H1 (cell line): ENCODE measurements at regions not wholly inside any gene's neighbourhood (a gene's known extent, or its start where the extent isn't known, plus 50 kb on each side); places are given as distances from the start of the nearest gene placed in this dataset.

Experiments
- CTCF ChIA-PET: fragments of 300-600 bp; sonication (Branson Sonifier 250); formaldehyde crosslinking; loops from one replicate; lab custom pipeline; 2021; ENCODE audit not compliant: partially characterized antibody; lab: Charles Lee
- POLR2A ChIA-PET: fragments of 300-600 bp; sonication (Branson Sonifier 250); formaldehyde crosslinking; loops from one replicate; lab custom pipeline; 2021; ENCODE audit warnings: inconsistent platforms; ENCODE audit not compliant: partially characterized antibody; lab: Charles Lee
- DNase-seq, 2 experiments: peaks; one replicate each; pipeline versions ENCODE4 v3.0.0 to v3.0.0-alpha.2; 2010 to 2022; ENCODE audit warnings: low spot score in 2 of 2, low read depth in 1 of 2, mixed read lengths in 1 of 2
- FAIRE-seq: peaks from 2 replicates; lab custom pipeline; 2011; peaks lifted over from hg19 to GRCh38; lab: Jason Lieb, UNC
- H2AFZ ChIP-seq: 2 replicates; pipeline ENCODE4 v1.8.1; 2012; ENCODE audit warnings: low read length, inconsistent platforms
- H2AK5ac ChIP-seq: 2 replicates; pipeline ENCODE4 v1.6.1; 2013; ENCODE audit warnings: low read depth, low read length
- H2BK120ac ChIP-seq: replicated peaks from 2 replicates; pipeline ENCODE3; 2013; ENCODE audit warnings: low read depth, low read length, inconsistent platforms
- H2BK12ac ChIP-seq: 2 replicates; pipeline ENCODE4 v1.6.1; 2013; ENCODE audit warnings: low read depth, low read length
- H2BK15ac ChIP-seq: 2 replicates; pipeline ENCODE4 v1.6.1; 2013; ENCODE audit warnings: low read length
- H2BK20ac ChIP-seq: 2 replicates; pipeline ENCODE4 v1.6.1; 2013; ENCODE audit warnings: low read length
- H2BK5ac ChIP-seq: 2 replicates; pipeline ENCODE4 v1.6.1; 2013; ENCODE audit warnings: low read depth, low read length
- H3K14ac ChIP-seq: 2 replicates; pipeline ENCODE4 v1.6.1; 2013; ENCODE audit warnings: inconsistent platforms; ENCODE audit not compliant: insufficient read length
- H3K18ac ChIP-seq: 2 replicates; pipeline ENCODE4 v1.6.1; 2013; ENCODE audit warnings: low read length; ENCODE audit errors: extremely low read depth
- H3K23ac ChIP-seq: 2 replicates; pipeline ENCODE4 v1.6.1; 2013; ENCODE audit warnings: inconsistent platforms; ENCODE audit not compliant: insufficient read length
- H3K23me2 ChIP-seq: 2 replicates; pipeline ENCODE4 v1.6.1; 2013; ENCODE audit warnings: low read depth, low read length
- H3K27ac ChIP-seq: 2 replicates; pipeline ENCODE4 v1.6.1; 2011; ENCODE audit warnings: low read depth, low read length, inconsistent platforms
- H3K27me3 ChIP-seq, 4 experiments: replicated peaks in 1 of 4; 1 replicate in 1 of 4; 2 replicates in 3 of 4; pipeline versions ENCODE4 v1.6.1 to v1.8.1; 2011 to 2013; ENCODE audit warnings: low read length in 3 of 4, mild to moderate bottlenecking in 3 of 4, inconsistent platforms in 2 of 4, mixed read lengths in 2 of 4, moderate library complexity in 1 of 4; ENCODE audit not compliant: control insufficient read depth in 3 of 4, insufficient read depth in 3 of 4; ENCODE audit errors: extremely low read depth in 1 of 4
- H3K36me3 ChIP-seq, 4 experiments: 2 replicates each; pipeline versions ENCODE4 v1.6.1 to v1.8.1; 2011 to 2013; ENCODE audit warnings: mild to moderate bottlenecking in 4 of 4, low read length in 3 of 4, moderate library complexity in 2 of 4, control low read depth in 1 of 4, inconsistent platforms in 1 of 4; ENCODE audit not compliant: insufficient read depth in 4 of 4, control insufficient read depth in 2 of 4
- H3K4ac ChIP-seq: replicated peaks from 2 replicates; pipeline ENCODE3; 2013; ENCODE audit warnings: low read length, low read depth, mixed read lengths, inconsistent platforms; ENCODE audit not compliant: insufficient read length
- H3K4me1 ChIP-seq, 4 experiments: replicated peaks in 1 of 4; 1 replicate in 1 of 4; 2 replicates in 3 of 4; pipeline versions ENCODE4 v1.6.1 to v1.8.1; 2011 to 2013; ENCODE audit warnings: low read length in 3 of 4, inconsistent platforms in 2 of 4, mixed read lengths in 1 of 4; ENCODE audit not compliant: insufficient read depth in 4 of 4, control insufficient read depth in 3 of 4
- H3K4me2 ChIP-seq, 2 experiments: 2 replicates each; pipeline versions ENCODE4 v1.6.1 to v1.8.1; 2011 to 2013; ENCODE audit warnings: low read depth in 2 of 2, low read length in 2 of 2, control low read depth in 1 of 2, inconsistent platforms in 1 of 2, mild to moderate bottlenecking in 1 of 2; ENCODE audit not compliant: insufficient read depth in 1 of 2
- H3K4me3 ChIP-seq, 4 experiments: fragments of 200-600, 300-600 bp in 1 of 4; sonication (generic), shearing (Covaris generic), sonication (Bioruptor Twin) in 1 of 4; 2 replicates each; pipeline versions ENCODE4 v1.5.1 to v1.8.1; 2011 to 2016; ENCODE audit warnings: low read length in 4 of 4, low read depth in 3 of 4, control low read depth in 2 of 4, inconsistent platforms in 2 of 4, mild to moderate bottlenecking in 2 of 4, mixed read lengths in 1 of 4, moderate library complexity in 1 of 4; ENCODE audit not compliant: insufficient read depth in 2 of 4; ENCODE audit errors: extremely low read depth in 1 of 4
- H3K56ac ChIP-seq: replicated peaks from 2 replicates; pipeline ENCODE3; 2013; ENCODE audit warnings: low read depth, mild to moderate bottlenecking, mixed read lengths, low read length, inconsistent platforms; ENCODE audit not compliant: insufficient read length
- H3K79me1 ChIP-seq: 2 replicates; pipeline ENCODE4 v1.6.1; 2013; ENCODE audit warnings: low read depth, low read length, control low read depth
- H3K79me2 ChIP-seq, 2 experiments: 2 replicates each; pipeline versions ENCODE4 v1.6.1 to v1.8.1; 2012 to 2013; ENCODE audit warnings: low read length in 2 of 2, mild to moderate bottlenecking in 2 of 2, inconsistent platforms in 1 of 2; ENCODE audit not compliant: insufficient read depth in 2 of 2, control insufficient read depth in 1 of 2
- H3K9ac ChIP-seq, 4 experiments: replicated peaks in 1 of 4; 1 replicate in 1 of 4; 2 replicates in 3 of 4; pipeline versions ENCODE4 v1.6.1 to v1.8.1; 2011 to 2013; ENCODE audit warnings: low read depth in 3 of 4, low read length in 3 of 4, control low read depth in 2 of 4, mild to moderate bottlenecking in 2 of 4, moderate library complexity in 2 of 4, inconsistent platforms in 1 of 4; ENCODE audit errors: extremely low read depth in 1 of 4
- H3K9me3 ChIP-seq, 2 experiments: 2 replicates each; pipeline versions ENCODE4 v1.6.1 to v1.8.1; 2012 to 2013; ENCODE audit warnings: mild to moderate bottlenecking in 2 of 2, moderate library complexity in 2 of 2, control low read depth in 1 of 2, inconsistent platforms in 1 of 2, low read depth in 1 of 2, low read length in 1 of 2, mixed read lengths in 1 of 2; ENCODE audit not compliant: insufficient read depth in 2 of 2
- H4K20me1 ChIP-seq, 2 experiments: replicated peaks in 1 of 2; 2 replicates each; pipeline versions ENCODE3 to v1.8.1; 2011 to 2013; ENCODE audit warnings: inconsistent platforms in 2 of 2, low read length in 2 of 2, mild to moderate bottlenecking in 1 of 2; ENCODE audit not compliant: insufficient read depth in 2 of 2, control insufficient read depth in 1 of 2
- H4K5ac ChIP-seq: 2 replicates; pipeline ENCODE4 v1.6.1; 2013; ENCODE audit warnings: low read length, low read depth, mixed read lengths, inconsistent platforms; ENCODE audit not compliant: insufficient read length
- H4K8ac ChIP-seq: 2 replicates; pipeline ENCODE4 v1.8.0; 2013; ENCODE audit warnings: mild to moderate bottlenecking, moderate library complexity, low read length, inconsistent platforms; ENCODE audit not compliant: insufficient read depth; ENCODE audit errors: extremely low read depth
- H4K91ac ChIP-seq: replicated peaks from 2 replicates; pipeline ENCODE3; 2013; ENCODE audit warnings: low read length, mixed read lengths, inconsistent platforms; ENCODE audit not compliant: insufficient read length
- BACH1 ChIP-seq: IDR thresholded peaks from 2 replicates; pipeline ENCODE4 v1.6.1; 2012; ENCODE audit warnings: low read length, improper control_type of control experiment
- BRCA1 ChIP-seq: IDR thresholded peaks from 2 replicates; pipeline ENCODE4 v1.6.1; 2012; ENCODE audit warnings: low read depth, low read length, improper control_type of control experiment
- SRF ChIP-seq: IDR thresholded peaks from 2 replicates; pipeline ENCODE4 v1.6.1; 2011; ENCODE audit warnings: mild to moderate bottlenecking, low read depth, low read length, moderate library complexity
- WGBS, 2 experiments: shearing (Covaris generic) in 1 of 2; methylation state at CpG; one replicate each; pipeline versions ENCODE4 v1.1.6 to v1.1.7; 2013 to 2015; ENCODE audit warnings: low lambda C conversion rate in 2 of 2, mixed read lengths in 2 of 2, inconsistent platforms in 1 of 2, low coverage in 1 of 2, missing lambda C conversion rate in 1 of 2; ENCODE audit not compliant: insufficient replicate concordance in 2 of 2, insufficient coverage in 1 of 2, insufficient read length in 1 of 2; ENCODE audit errors: extremely low coverage in 1 of 2, missing lambda C conversion rate in 1 of 2; 5-methylcytosine and 5-hydroxymethylcytosine counted together

- no peak overlapping the region for H2BK20ac ChIP-seq
- no peak overlapping the region for H2BK12ac ChIP-seq
- H3K9me3 ChIP-seq, result 0 out of 4 replicates have a peak, but pooled peaks cover 0 to 3% of the 10 kb centered on the region in 2 experiments
- no peak for DNase-seq
- FAIRE-seq, result no peak
- H3K18ac ChIP-seq, result no peak overlapping the region
- H3K79me2 ChIP-seq, result no peaks in the 10 kb centered on the region
- ChIA-PET POLR2A (interaction anchor here (1.1 kb wide), 1 partner anchor 384 kb away, joined by 3 read pairs; no protein-coding TSS in a partner anchor), CTCF (interaction anchor here (1.0 kb wide), 2 partner anchors 38 to 39 kb away, joined by 3 to 4 read pairs; no protein-coding TSS in a partner anchor)
- no peak overlapping the region for H4K5ac ChIP-seq
- no peak overlapping the region for H3K4me3 ChIP-seq
- no peak overlapping the region for H2AFZ ChIP-seq
- no peaks in the 10 kb centered on the region; a peak in 1 of 7 replicates for H3K4me1 ChIP-seq
- no peaks in the 10 kb centered on the region for H3K79me1 ChIP-seq
- no peak overlapping the region for H2BK120ac ChIP-seq
- H3K4me2 ChIP-seq, result no peak overlapping the region
- H2BK15ac ChIP-seq, result no peak overlapping the region
- TF ChIP-seq BRCA1 (no peak), SRF (no peak), BACH1 (no peak)
- no peak overlapping the region for H4K91ac ChIP-seq
- H3K23me2 ChIP-seq, result no peaks in the 10 kb centered on the region
- H2AK5ac ChIP-seq, result no peak overlapping the region
- H4K20me1 ChIP-seq, result peaks cover 0 to 2% of the 10 kb centered on the region in 2 experiments
- no peak overlapping the region for H3K23ac ChIP-seq
- no peak overlapping the region for H3K27ac ChIP-seq
- peak overlapping the region; percentile 21; the same call in 1 of the 2 replicates for H4K8ac ChIP-seq
- no peak overlapping the region for H3K9ac ChIP-seq
- no peak overlapping the region for H3K56ac ChIP-seq
- no peak overlapping the region for H3K14ac ChIP-seq
- H3K27me3 ChIP-seq, result no peaks in the 10 kb centered on the region
- WGBS, 2 experiments, result 82% methylated on average over 12 of the region's 16 CpGs; no CpG with 5 or more reads in 1 of the 2 experiments
- H3K4ac ChIP-seq, result no peak overlapping the region
- no peaks in the 10 kb centered on the region for H3K36me3 ChIP-seq
- no peak overlapping the region for H2BK5ac ChIP-seq
Measured at GRCh38 chr14:104262515-104263514, 124.4 kb downstream of the KIF26A start.
